ENCODE measurements at regions not wholly inside any gene's neighbourhood (a gene's known extent, or its start where the extent isn't known, plus 50 kb on each side); places are given as distances from the start of the nearest gene placed in this dataset.

DNA sequence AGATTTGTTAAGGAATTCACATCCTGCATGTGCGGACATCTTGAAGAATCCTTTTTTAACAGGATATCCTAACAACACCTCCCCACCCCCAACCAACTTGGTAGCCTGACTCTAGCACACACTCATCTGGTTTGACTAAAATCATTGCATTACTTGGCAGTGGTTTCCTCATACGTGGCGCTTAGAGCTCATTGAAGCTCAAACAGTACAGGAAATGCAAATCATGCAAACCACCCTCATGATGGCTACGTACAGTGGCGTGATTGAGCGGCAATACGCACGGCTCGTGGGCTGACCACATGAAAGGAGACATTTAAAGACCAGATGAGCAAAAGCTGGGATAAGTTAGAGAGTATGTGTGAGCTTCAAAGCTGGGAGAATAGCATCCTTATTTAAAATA, 336.2 kb downstream of the ZEB2 start:
- ChIA-PET CTCF (interaction anchor here (1.0 to 1.5 kb wide), 2 partner anchors 17 to 22 kb away, joined by 3 read pairs; no protein-coding TSS in a partner anchor), POLR2A (interaction anchor here (0.5 to 1.2 kb wide), 4 partner anchors 18 to 770 kb away, joined by 3 to 8 read pairs (median 5); no protein-coding TSS in a partner anchor)

DNA sequence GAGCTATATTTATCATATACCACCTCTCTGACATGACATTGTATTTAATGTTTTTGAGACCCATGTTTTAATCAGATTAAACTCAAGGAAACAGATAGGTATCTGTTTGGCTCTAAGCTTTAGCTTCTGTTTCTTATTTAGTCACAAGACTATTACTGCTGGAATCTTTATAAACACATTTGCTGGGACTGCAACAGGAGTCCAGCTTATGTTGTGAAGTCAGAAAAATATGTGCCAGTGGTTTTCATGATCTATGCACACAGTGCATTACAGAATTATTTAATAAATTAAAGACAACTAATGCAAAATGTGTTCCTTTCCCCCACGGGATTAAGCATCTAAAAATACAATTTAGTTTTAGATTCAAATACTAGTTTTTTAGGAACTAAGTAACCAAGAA, 338.9 kb downstream of the ZEB2 start:
- ChIA-PET POLR2A (no interaction called here), CTCF (no interaction called here)

DNA sequence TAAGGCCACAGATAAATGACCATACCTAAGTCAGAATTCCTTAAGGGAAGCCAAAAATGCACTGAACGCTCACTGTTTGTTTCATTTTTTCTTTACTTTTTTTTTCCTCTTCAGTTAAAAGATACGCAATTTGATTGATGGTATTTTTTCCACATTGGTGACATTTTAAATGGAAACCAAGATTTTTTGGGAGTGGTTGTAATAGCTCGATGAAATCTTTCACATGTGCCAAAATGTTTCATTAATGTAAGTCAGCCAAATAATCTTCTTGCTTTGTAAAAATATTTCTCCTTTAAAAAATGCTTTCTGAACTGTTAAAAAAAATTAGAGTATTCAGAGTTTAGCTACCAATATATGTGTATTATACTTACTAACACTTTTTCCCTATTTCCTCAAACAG, 339.8 kb downstream of the ZEB2 start:
- CTCF ChIA-PET = no interaction called here
- POLR2A ChIA-PET = no interaction called here

DNA sequence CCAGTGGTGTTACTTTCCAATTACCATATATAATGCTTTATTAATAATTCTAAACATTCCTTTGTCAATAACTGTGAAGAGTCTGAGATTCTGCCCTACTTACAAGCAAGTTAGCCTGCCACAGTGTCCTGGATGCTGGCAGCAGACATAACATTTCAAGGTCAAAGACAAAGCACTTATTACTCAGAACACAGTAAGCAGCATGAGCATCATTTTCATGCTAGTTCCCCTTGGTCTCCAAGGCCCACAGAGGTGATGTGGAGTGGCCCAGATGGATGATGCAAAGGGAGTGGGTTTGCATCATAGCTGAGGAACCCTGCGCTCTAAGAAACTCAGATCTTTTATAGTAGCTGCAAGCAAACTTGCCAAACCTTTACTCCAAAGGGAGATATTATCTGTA, 349.7 kb downstream of the ZEB2 start:
- CTCF ChIA-PET = no interaction called here
- POLR2A ChIA-PET = no interaction called here

DNA sequence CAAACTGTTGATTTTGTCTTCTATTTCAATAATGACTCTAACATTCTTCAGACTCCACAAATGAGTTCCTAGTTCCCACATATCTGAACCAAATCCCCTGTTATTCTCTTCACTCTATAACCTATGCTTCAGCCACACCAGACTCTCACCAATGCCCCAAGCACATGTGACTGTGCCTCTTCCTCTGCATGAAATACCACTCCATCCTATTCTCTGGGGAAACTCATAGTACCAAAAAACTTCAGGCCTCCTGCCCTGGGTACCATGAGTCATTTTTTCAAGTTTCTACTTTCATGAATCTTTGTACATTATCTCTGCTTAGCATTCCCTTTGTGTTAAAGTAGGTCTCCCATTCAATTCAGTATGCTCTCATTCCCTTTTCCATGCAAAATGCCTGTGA, 353.2 kb downstream of the ZEB2 start:
- ChIA-PET CTCF (no interaction called here), POLR2A (no interaction called here)

DNA sequence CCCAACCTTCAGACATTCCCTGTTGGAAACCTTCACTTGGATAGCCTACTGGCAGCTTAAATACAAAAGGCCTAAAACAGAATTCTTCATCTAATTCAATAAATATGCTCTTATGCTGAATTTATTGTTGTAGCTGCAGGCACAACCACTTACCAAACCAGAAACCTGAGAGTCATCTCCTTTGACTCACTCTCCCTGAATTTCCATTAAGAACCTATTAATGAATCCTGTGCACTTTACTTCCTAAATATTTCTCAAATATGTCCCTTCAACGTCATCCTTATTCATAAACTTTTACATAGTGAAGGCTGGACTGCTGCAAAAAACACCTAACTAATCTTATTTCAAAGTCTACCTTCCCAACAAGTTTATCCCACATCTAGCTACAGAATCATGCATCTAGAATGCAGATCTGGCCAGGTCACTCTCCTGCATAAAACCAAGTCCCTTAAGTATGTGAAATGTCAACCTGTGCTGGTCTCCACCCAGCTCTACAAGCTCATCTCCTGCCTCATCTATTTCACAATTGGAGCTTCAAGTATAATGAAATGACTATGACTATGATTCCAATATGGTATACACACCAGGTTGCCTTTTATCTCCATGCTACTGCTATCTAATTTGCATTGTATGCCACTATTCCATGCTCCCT, 354.2 kb downstream of the ZEB2 start:
- ChIA-PET POLR2A (no interaction called here), CTCF (no interaction called here)

DNA sequence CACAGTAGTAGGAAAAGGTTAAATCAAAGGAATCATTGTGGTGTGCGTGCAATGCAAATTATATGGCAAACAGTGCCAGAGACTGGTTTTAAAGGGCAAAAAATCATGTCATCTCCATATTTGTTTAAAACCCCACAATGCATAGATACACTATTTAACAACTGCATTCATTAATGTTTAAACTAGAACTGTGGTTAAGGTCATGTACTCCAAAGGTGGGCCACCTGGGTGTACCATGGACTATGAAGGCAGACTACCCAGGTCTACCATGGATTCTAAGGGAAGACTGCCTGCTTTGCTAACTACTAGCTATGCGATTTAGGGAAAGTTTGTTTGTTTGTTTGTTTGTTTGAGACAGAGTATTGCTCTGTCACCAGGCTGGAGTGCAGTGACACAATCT, 356.3 kb downstream of the ZEB2 start:
- POLR2A ChIA-PET = no interaction called here
- CTCF ChIA-PET = no interaction called here

DNA sequence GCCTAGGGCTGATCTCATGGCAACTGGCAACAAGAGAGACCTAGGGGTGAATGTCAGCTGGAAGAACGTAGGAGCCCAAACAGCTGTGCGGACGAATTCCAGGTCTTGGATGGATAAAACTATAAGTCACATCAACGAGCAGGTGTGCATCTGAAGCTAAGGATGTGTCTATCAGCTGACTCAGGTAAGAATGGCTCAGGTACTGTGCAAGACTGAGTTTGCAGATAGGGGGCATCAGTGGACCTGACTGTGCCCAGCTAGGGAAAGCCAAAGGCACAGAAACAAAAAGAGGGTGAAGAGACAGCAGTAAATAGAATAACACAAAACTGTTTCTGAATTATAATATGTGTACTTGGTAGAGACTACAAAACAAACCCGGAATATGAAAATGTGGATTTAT, 357.3 kb downstream of the ZEB2 start:
- ChIA-PET POLR2A (no interaction called here), CTCF (interaction anchor here (1.0 to 1.1 kb wide), 2 partner anchors 21 to 158 kb away, joined by 3 read pairs; no protein-coding TSS in a partner anchor)

DNA sequence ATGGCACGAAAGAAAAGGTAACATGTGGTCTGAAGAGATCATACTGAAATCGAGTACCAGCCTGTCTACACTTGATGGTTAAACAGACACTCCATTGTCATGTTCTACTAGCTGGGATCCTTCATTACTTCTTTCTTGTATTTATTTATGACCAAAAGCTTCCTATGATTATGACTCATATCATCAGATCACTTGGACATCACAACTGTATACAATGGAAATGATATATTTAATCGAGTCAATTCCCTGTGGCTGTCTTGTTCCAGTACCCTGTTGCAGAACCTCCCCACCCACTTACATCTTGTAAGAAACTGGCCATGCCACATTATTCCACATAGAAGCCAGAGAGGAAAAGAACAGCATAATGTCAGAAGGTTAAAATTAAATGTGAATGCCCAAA, 358.9 kb downstream of the ZEB2 start:
- POLR2A ChIA-PET = no interaction called here
- CTCF ChIA-PET = no interaction called here

DNA sequence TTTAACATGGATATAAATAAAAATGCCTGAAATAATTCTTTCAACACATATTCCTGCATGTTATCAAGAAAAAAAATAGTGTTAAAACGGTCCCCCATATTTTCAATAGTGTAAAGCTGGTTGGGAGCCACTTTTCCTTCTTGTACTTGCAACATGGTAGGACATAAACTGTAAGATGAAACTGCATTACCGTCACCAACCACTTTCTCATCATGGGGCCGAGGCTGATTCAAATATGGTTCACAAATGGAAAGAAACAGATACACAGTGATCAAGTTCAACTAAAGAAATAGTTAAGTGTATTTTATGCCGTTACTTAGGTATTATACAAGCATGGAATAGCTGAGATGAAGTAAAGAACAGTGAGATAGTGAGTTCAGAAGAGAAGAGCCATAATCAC, 360.7 kb downstream of the ZEB2 start:
- ChIA-PET CTCF (no interaction called here), POLR2A (no interaction called here)

DNA sequence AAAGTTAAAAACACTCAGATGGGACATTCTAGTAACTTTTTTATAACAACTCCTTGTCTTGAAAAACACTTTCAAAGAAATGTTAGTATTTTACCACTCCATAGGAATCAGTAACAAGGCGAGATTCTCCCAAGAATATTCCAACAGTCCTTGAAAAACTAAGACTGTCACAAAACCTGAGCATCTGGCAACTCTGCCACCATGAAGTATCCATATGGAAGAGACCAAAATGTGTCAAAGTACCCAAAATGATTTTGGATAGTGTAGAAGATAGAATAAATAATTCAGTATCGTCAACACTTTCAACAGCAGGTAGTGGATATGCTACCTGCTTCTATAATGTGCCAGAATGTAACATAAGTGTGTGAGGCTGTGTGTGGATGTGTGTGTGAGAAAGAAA, 361.8 kb downstream of the ZEB2 start:
- POLR2A ChIA-PET = no interaction called here
- CTCF ChIA-PET = no interaction called here

DNA sequence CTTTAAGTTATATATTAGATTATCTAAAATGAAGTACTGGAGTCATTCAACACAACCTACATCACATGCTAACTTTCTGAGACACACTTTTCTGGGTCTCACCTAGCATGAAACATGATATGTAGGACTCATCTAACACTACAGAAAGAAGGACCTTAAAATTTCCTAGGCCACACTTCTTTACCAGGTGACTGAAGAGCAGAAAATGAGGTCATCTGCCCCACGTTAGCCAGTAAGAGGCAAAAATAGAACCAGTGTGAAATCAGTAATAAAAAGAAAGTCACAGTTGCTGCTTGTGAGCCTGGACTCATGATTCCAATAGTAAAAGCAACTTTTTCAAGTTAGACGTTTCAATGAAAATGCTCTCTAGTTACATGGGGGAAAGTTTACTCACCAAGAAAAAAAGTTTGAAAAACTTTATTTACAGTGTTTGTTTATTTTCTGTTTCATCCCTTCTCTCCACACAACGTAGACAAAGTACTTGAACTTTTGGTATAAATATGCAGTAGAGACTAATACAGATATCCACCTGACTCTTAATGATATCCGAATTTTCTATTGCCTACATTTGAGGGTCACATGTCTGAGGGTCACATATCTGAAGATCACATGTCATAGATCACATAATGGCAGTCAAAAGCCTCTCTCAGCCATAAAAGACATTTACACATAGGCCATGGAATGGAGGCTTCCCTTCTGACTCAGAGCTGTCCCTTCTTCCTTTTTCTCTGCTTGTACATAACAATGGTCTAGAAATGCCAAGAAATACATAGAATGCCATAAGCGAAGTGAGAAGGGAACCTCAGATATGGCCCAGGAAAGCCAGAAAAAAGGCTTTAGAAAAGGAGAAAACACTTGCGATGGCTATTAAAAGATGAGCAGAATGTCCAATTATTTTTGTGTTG, 362.9 kb downstream of the ZEB2 start:
- ChIA-PET CTCF (interaction anchor here (0.5 kb wide), 1 partner anchor 164 kb away, joined by 3 read pairs; no protein-coding TSS in a partner anchor), POLR2A (no interaction called here)

DNA sequence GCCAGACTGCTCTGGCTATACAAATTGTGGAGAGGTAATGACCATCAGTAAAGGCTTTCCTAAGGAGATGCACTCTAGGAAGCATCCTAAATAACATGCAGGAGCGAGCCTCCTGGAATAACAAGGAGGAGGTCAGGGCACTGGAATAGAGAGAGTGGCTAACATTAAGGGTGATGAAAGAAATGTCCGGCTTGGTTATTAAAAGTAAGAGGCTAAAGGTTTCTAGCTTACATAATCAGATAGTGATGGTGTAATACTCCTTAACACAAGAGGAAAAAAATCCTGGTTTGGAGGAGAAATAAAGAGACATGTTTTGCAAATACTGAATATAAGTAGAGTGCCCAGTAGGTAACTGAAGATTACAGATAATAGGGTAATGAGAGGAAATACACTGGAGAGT, 365.7 kb downstream of the ZEB2 start:
- ChIA-PET CTCF (no interaction called here), POLR2A (no interaction called here)

DNA sequence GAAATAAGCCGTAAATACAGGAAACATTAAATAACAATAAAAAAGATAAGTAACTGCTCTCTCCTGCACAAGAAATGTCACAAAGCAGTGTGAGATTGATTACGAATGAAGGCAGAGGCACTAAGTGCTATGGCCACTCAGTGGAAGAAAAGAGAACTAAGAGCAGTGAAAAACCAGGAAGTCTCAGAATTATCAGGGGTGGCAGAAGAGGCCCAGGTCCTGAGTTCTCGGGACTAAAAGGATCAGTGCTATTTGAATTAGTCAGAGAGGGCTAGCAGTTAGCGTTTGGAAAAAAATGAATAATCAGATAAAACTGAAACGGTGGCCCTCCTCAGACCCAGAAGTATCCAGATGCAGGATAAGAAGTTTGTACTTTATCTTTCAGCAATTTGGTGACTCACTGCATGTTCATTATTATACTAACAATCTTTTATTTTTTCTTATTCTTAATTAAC, 367.1 kb downstream of the ZEB2 start:
- ChIA-PET CTCF (no interaction called here), POLR2A (no interaction called here)

DNA sequence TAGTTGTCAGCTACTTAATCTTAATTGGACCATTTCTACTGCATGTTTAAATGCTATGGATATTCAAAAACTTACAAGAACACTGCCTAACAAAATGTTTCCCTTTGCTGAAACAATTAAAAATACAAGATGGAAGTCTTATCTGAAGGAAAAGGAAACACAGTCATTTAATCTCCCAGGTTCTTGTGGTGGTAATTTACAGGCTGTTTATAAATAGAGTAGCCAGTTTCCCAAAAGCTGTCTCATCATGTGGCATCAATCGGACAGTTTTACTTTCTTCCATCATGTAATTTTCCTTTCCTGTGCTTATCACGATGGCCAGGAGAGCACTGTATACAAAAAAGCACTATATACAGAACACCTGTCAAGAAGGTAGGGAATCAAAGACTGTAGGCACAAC, 368.1 kb downstream of the ZEB2 start:
- ChIA-PET CTCF (no interaction called here), POLR2A (no interaction called here)

DNA sequence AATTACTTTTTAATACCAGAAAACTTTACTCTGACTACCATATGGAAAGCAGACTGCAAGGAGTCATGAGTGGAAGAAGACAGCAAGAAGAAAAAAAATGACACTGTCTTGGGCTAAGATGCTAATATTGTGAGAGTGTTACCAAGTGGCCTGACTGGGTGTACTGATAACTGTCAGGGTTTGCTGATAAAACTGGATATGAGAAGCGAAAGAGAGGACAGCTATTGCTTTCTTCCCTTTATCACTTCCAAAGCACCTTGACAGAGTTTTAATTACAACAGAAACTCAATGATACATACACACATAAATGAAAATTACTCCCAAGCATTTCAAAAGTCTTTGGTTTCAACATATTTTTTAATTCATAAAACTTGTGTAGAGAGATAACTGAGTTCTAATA, 368.5 kb downstream of the ZEB2 start:
- POLR2A ChIA-PET = no interaction called here
- CTCF ChIA-PET = no interaction called here

DNA sequence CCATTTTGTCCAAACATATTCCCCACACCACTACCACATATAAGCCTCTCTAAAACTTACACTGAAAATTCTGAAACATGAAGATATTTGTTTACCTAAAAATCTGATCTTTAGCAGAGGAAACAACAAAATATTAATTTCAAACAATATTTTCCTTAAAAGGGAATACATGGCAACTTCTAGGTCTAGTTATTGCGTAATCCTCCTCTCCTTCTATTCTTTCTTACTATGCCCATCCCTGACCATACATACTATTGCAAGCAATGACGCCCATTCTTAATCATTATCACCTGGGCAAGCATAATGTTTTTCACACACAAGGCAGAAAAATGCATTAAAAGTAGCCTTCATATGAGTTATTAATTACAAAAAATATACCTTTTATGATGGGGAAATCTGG, 372.6 kb downstream of the ZEB2 start:
- CTCF ChIA-PET = no interaction called here
- POLR2A ChIA-PET = no interaction called here

DNA sequence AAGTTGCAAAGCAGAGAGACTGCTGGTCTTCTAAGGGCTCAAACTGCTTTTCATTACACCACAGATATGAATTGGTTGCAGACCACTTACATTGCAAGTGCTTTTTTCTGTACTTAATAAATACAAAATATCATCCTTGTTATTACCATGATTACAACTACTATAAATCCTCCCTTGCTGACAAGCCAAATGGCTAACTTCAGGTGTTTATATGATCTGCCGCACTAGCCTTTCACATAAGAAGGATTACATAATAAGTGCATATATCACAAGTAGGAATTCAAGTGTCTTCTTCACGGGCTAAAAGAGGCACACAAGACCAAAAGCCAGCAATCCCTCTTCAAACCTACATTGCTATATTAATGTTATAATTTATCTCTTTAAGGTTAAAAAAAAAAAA, 373.0 kb downstream of the ZEB2 start:
- POLR2A ChIA-PET = no interaction called here
- CTCF ChIA-PET = no interaction called here

DNA sequence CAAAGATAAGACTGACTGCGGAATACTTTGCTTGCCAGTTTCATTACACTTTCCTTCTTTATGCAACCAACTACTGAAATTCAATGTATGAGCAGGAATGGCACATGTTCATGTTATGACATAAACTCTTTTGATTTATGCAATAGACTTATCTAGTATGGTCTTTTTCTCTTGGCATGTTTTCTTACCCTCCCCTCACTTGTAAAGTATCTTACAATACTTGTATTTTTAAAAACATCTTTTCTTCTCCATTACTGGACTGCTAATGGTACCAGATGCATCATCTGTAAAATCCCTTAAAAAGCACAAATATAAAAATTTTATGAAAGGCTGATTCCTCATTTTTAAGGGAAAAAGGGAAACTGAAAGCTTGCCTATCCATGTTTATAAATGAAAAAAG, 373.8 kb downstream of the ZEB2 start:
- POLR2A ChIA-PET = no interaction called here
- CTCF ChIA-PET = no interaction called here

DNA sequence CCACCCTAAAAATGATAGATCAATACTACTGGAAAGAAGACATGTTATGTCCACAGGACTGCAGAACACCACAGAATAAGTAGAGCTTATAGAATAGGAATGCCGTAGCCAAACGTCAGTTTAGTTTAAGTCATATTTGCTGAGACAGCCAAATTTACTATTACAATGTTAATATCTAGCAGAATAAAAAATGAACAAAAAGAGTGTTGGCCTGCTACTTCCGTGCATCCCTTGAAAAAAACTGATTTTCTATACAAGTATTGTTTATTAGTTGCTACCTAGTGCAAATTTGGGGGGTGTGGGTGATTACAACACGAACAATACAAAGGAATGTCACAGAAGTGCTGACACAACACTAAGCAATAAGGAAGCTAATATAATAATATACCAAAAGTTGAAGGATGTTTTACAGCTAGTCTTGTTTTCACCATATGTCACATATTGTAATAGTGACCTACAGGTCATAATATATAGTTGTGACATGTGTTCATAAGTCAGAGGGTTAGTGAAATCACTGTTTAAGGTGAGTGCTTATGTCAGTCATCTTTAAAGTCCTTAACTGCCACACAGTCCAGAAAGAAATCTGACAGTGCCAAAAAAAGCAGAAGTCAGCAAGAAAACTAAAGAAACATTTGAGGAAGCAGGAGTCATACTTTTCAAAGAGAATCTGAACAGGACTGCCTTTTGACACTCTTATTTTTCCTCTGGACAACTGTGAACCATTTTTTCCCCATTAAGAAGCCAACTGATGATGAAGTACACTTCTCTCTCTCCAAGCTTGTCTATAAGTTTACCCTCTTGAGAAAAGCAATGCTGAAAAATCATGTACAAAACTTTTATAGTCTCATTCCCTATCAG, 376.4 kb downstream of the ZEB2 start:
- CTCF ChIA-PET = no interaction called here
- POLR2A ChIA-PET = no interaction called here

DNA sequence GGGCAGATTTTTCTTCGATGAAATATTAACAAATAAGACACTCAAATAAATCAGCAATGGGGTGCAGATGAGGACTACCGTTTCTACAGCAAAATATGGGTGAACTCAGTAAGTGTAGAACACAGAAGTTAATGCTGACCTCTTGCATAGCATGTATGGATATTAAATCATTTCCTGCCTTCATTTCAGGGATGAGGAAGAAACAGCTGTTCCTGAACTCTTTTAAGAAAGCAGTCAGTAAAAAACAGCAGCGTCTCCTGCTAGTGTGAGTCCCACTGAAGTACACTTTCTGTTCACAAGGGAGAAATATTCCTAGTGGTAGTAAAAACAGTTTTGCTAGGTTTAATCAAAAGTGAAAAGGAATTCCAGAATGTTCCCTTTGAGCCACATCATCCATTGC, 379.0 kb downstream of the ZEB2 start:
- CTCF ChIA-PET = no interaction called here

More for the DNA sequence above, 379.0 kb downstream of the ZEB2 start:
- POLR2A ChIA-PET = no interaction called here
